DND-41 (cell line): ENCODE measurements at regions not wholly inside any gene's neighbourhood (a gene's known extent, or its start where the extent isn't known, plus 50 kb on each side); places are given as distances from the start of the nearest gene placed in this dataset.
"Not testable (repeated sequence)": the region's sequence is repeated elsewhere in the genome, so short reads cannot be mapped to it uniquely, and the experiment has no call there.

Source experiments
- CTCF ChIP-seq: IDR thresholded peaks from 2 replicates; pipeline ENCODE4 v1.5.1; 2012; ENCODE audit warnings: borderline replicate concordance, low read length, moderate library complexity, mild to moderate bottlenecking; ENCODE audit not compliant: poor library complexity, severe bottlenecking; ENCODE audit errors: extremely low read depth
- EZH2 ChIP-seq: IDR thresholded peaks from 3 replicates; pipeline ENCODE4 v1.6.1; 2012; ENCODE audit warnings: borderline replicate concordance, low read depth, mild to moderate bottlenecking, moderate library complexity, low read length, inconsistent platforms; ENCODE audit not compliant: severe bottlenecking

GRCh38 chr6:121895731-121896130 is 460.3 kb downstream of the GJA1 start:
- TF ChIP-seq CTCF, EZH2: not testable (repeated sequence)
